ENCODE measurements at regions not wholly inside any gene's neighbourhood (a gene's known extent, or its start where the extent isn't known, plus 50 kb on each side); places are given as distances from the start of the nearest gene placed in this dataset.

GRCh38 chr13:73902296-73902695, 231.9 kb downstream of the KLF12 start:
- Histone ChIP-seq H3K27ac (no peak overlapping the region), H3K36me3 (no peaks in the 10 kb centered on the region), H3K4me3 (no peak overlapping the region), H3K9me3 (no peaks in the 10 kb centered on the region), H3K4me1 (no peaks in the 10 kb centered on the region), H3K27me3 (no peaks in the 10 kb centered on the region)
- 58 to 61% methylated on average over 4 of the region's 4 CpGs for WGBS, 2 donors
- no peak for DNase-seq (ENCODE audit: low spot score in 2 of 2)
- no peak for TF ChIP-seq EP300 (IDR thresholded peaks at IDR 0.05)
- TF ChIP-seq, protein P1, sequence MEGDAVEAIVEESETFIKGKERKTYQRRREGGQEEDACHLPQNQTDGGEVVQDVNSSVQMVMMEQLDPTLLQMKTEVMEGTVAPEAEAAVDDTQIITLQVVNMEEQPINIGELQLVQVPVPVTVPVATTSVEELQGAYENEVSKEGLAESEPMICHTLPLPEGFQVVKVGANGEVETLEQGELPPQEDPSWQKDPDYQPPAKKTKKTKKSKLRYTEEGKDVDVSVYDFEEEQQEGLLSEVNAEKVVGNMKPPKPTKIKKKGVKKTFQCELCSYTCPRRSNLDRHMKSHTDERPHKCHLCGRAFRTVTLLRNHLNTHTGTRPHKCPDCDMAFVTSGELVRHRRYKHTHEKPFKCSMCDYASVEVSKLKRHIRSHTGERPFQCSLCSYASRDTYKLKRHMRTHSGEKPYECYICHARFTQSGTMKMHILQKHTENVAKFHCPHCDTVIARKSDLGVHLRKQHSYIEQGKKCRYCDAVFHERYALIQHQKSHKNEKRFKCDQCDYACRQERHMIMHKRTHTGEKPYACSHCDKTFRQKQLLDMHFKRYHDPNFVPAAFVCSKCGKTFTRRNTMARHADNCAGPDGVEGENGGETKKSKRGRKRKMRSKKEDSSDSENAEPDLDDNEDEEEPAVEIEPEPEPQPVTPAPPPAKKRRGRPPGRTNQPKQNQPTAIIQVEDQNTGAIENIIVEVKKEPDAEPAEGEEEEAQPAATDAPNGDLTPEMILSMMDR (IDR thresholded peaks at IDR 0.05): no peak
- no peak for TF ChIP-seq POLR2A (IDR thresholded peaks at IDR 0.05)

DNA sequence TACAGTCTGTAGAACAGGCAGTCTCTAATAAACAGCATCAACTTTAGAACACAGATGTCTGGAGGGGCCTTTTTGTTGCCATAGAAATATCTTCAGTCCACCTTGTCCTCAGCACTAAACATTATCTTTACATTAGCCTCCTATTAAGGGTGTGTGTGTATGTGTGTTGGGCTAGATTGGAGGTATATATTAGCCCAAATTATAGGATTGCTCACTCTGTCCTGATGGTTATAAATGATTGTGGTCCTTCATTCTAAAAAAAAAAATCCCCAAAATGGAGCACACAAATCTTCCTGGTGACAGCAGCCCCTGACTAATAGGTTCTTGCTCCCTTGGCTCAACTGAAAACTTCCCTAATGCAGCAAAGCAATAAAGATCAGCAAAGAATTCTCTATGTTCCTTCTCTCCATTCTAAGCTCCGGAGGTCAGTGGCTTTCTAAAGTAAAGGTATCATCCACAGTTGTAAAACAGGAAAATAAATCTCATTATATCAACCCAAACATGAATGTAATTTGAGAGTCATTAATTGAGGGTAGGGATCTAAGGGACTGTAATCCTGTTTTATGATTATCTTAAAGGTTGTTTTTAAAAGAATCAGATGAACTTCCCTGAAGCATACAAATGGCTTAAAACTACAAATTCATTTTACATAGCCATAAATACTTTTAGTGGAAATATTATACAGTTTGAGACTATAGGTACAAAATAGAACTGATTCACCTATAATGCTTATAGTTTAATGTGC, 232.7 kb downstream of the KLF12 start:
- TF ChIP-seq POLR2A (IDR thresholded peaks at IDR 0.05) (no peak), EP300 (IDR thresholded peaks at IDR 0.05) (no peak)
- TF ChIP-seq, protein P1 (IDR thresholded peaks at IDR 0.05): no peak
- no peaks in the 10 kb centered on the region for H3K27me3 ChIP-seq
- DNase-seq (ENCODE audit: low spot score in 2 of 2): no peak
- 72 to 76% methylated on average over 1 of the region's 1 CpG for WGBS, 2 donors
- no peak overlapping the region for H3K4me3 ChIP-seq
- no peaks in the 10 kb centered on the region for H3K9me3 ChIP-seq
- no peaks in the 10 kb centered on the region for H3K4me1 ChIP-seq
- H3K36me3 ChIP-seq: no peaks in the 10 kb centered on the region
- no peak overlapping the region for H3K27ac ChIP-seq

DNA sequence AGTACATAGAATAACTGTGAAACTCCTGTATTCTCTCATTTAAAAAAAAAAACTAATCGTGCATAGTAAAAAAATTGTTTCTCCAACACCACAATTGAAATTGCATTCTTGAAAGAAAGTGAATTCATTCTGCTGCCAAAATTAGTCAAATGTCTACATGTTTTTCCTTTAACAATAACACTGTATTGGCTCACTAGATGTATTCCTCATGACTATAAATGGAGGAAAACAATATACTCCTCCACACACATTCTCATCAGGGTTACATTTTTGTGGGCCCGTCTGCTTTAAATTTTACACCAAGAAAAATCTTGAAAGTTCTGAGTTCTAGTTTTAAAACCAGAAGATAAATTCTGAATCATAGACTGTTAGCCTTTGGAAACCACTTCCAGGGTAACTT, 233.6 kb downstream of the KLF12 start:
- Histone ChIP-seq H3K27ac (no peak overlapping the region), H3K4me3 (no peak overlapping the region), H3K9me3 (no peaks in the 10 kb centered on the region), H3K27me3 (no peaks in the 10 kb centered on the region), H3K4me1 (no peaks in the 10 kb centered on the region), H3K36me3 (no peaks in the 10 kb centered on the region)
- TF ChIP-seq, protein P1 (IDR thresholded peaks at IDR 0.05): no peak
- 35 to 53% methylated on average over 2 of the region's 2 CpGs for WGBS, 2 donors
- DNase-seq (ENCODE audit: low spot score in 2 of 2): no peak

DNA sequence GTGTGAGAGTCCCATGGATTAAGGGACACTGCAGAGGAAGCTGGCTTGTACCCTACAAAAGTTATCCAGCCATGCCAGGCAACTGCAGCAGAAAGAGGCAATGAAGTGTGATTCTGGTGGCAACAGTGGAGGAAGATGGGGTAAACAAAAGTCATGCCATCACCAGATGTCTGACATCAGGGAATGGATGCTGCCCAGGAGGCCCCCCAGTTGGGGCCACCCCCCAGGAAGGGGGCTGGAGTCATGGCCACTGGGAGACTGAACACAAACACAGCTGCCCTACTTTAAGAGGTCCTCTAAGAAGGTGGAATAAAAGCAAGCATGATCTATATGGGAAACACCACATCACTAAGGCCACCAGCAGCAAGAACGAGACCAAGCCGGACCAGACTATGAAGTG, 235.3 kb downstream of the KLF12 start:
- Histone ChIP-seq H3K27me3 (no peaks in the 10 kb centered on the region), H3K36me3 (no peaks in the 10 kb centered on the region), H3K4me3 (no peak overlapping the region), H3K27ac (no peak overlapping the region), H3K4me1 (no peaks in the 10 kb centered on the region), H3K9me3 (no peaks in the 10 kb centered on the region)
- no peak for DNase-seq (ENCODE audit: low spot score in 2 of 2)
- TF ChIP-seq POLR2A (IDR thresholded peaks at IDR 0.05) (no peak), EP300 (IDR thresholded peaks at IDR 0.05) (no peak)
- TF ChIP-seq, protein P1 (IDR thresholded peaks at IDR 0.05): no peak
- WGBS, 2 donors: 92 to 93% methylated on average over 2 of the region's 2 CpGs

- no peaks in the 10 kb centered on the region for H3K27me3 ChIP-seq
- H3K4me1 ChIP-seq: no peaks in the 10 kb centered on the region
- DNase-seq (ENCODE audit: low spot score in 2 of 2): no peak
- H3K4me3 ChIP-seq: no peak overlapping the region
- no peaks in the 10 kb centered on the region for H3K36me3 ChIP-seq
- no peaks in the 10 kb centered on the region for H3K9me3 ChIP-seq
- H3K27ac ChIP-seq: no peak overlapping the region
- no peak for TF ChIP-seq EP300 (IDR thresholded peaks at IDR 0.05)
- TF ChIP-seq, protein P1 (IDR thresholded peaks at IDR 0.05): no peak
- TF ChIP-seq POLR2A (IDR thresholded peaks at IDR 0.05): no peak
- 81 to 90% methylated on average over 1 of the region's 1 CpG for WGBS, 2 donors
Measured at GRCh38 chr13:73898276-73898675, 235.9 kb downstream of the KLF12 start.
